GM10248 (cell line): ENCODE measurements at regions not wholly inside any gene's neighbourhood (a gene's known extent, or its start where the extent isn't known, plus 50 kb on each side); places are given as distances from the start of the nearest gene placed in this dataset.
A peak's percentile ranks its signal among the peaks of the same experiment; 100 is the strongest.
"Not testable (repeated sequence)": the region's sequence is repeated elsewhere in the genome, so short reads cannot be mapped to it uniquely, and the experiment has no call there.

ENCODE experiments used
- CTCF ChIA-PET: fragments of 300-600 bp; sonication (Branson Sonifier 250); formaldehyde crosslinking; extraction: SDS; loops from one replicate; lab custom pipeline; 2021; ENCODE audit warnings: antibody characterized with exemption; lab: Yijun Ruan, JAX
- POLR2A ChIA-PET: fragments of 350-650 bp; sonication (Branson Sonifier 250); formaldehyde crosslinking; extraction: SDS; loops from one replicate; lab custom pipeline; 2020; ENCODE audit warnings: antibody characterized with exemption; lab: Yijun Ruan, JAX
- DNase-seq: peaks from one replicate; pipeline ENCODE4 v3.0.0; 2012; ENCODE audit errors: extremely low spot score
- CTCF ChIP-seq: IDR thresholded peaks from 2 replicates; pipeline ENCODE4 v1.5.1; 2012; ENCODE audit warnings: mild to moderate bottlenecking, low read depth; ENCODE audit errors: extremely low read depth, missing control alignments, control extremely low read depth

- CTCF ChIA-PET, result no interaction called here
- POLR2A ChIA-PET, result no interaction called here
- no peak for TF ChIP-seq CTCF
- DNase-seq, result no peak
Measured at GRCh38 chr22:49673048-49673447, 154.6 kb downstream of the BRD1 start.

GRCh38 chr22:49672014-49672516 lies 155.6 kb downstream of the BRD1 start:
- no peak for TF ChIP-seq CTCF

GRCh38 chr22:49671331-49672013 lies 156.2 kb downstream of the BRD1 start:
- ChIA-PET POLR2A (no interaction called here), CTCF (no interaction called here)
- DNase-seq, result no peak
- no peak for TF ChIP-seq CTCF

More at GRCh38 chr22:49672014-49672516, 155.6 kb downstream of the BRD1 start:
- POLR2A ChIA-PET, result no interaction called here
- no peak for DNase-seq
- CTCF ChIA-PET, result no interaction called here

GRCh38 chr22:49670456-49671330 lies 157.0 kb downstream of the BRD1 start:
- CTCF ChIA-PET, result interaction anchor here (2.1 kb wide), 1 partner anchor 10 kb away, joined by 5 read pairs; no protein-coding TSS in a partner anchor
- DNase-seq, result peak; percentile 52
- POLR2A ChIA-PET, result no interaction called here
- no peak for TF ChIP-seq CTCF

- POLR2A ChIA-PET, DNase-seq: not testable (repeated sequence)
- CTCF ChIA-PET, result interaction anchor here (2.1 kb wide), 1 partner anchor 10 kb away, joined by 5 read pairs; no protein-coding TSS in a partner anchor
Measured at GRCh38 chr22:49669969-49670455, 157.7 kb downstream of the BRD1 start.

- POLR2A ChIA-PET, DNase-seq: not testable (repeated sequence)
- CTCF ChIA-PET, result interaction anchor here (2.1 kb wide), 1 partner anchor 9 kb away, joined by 5 read pairs; no protein-coding TSS in a partner anchor
Measured at GRCh38 chr22:49669427-49669968, 158.2 kb downstream of the BRD1 start.

- POLR2A ChIA-PET, result interaction anchor here (0.6 kb wide), 1 partner anchor 11 kb away, joined by 4 read pairs; no protein-coding TSS in a partner anchor
Measured at GRCh38 chr22:49668402-49668801, 159.3 kb downstream of the BRD1 start.

More at GRCh38 chr22:49668402-49668801, 159.3 kb downstream of the BRD1 start:
- TF ChIP-seq CTCF, result no peak
- CTCF ChIA-PET, result interaction anchor here (2.1 kb wide), 1 partner anchor 8 kb away, joined by 5 read pairs; no protein-coding TSS in a partner anchor
- DNase-seq, result no peak
